MCF 10A (cell line): ENCODE measurements at regions not wholly inside any gene's neighbourhood (a gene's known extent, or its start where the extent isn't known, plus 50 kb on each side); places are given as distances from the start of the nearest gene placed in this dataset.

Experiments used
- BruUV-seq: library from RNA; stranded (reverse); fragments of 400-500 nt; replicated peaks from 2 replicates; lab custom pipeline; 2021; lab: Mats Ljungman, UMichigan
- CTCF ChIA-PET: fragments of 300-600 bp; sonication (Branson Sonifier 250); formaldehyde crosslinking; extraction: SDS; loops from one replicate; lab custom pipeline; 2021; ENCODE audit warnings: antibody characterized with exemption, inconsistent platforms; lab: Yijun Ruan, JAX
- POLR2A ChIA-PET: fragments of 300-600, 350-650 bp; sonication (Branson Sonifier 250); formaldehyde crosslinking; extraction: SDS; loops from one replicate; lab custom pipeline; 2020; ENCODE audit warnings: antibody characterized with exemption, inconsistent platforms; lab: Yijun Ruan, JAX
- DNase-seq: peaks from one replicate; pipeline ENCODE4 v3.0.0-alpha.2; 2018; ENCODE audit not compliant: unreplicated experiment
- H3K27ac Mint-ChIP-seq: one replicate; pipeline ENCODE4 v1.8.0; 2022; ENCODE audit warnings: mild to moderate bottlenecking, low read depth, mixed read lengths; ENCODE audit not compliant: unreplicated experiment
- H3K27me3 Mint-ChIP-seq: one replicate; pipeline ENCODE4 v1.8.0; 2022; ENCODE audit warnings: mixed read lengths; ENCODE audit not compliant: insufficient read depth, unreplicated experiment
- H3K36me3 Mint-ChIP-seq: one replicate; pipeline ENCODE4 v1.8.0; 2022; ENCODE audit warnings: mild to moderate bottlenecking, moderate library complexity, mixed read lengths; ENCODE audit not compliant: insufficient read depth, unreplicated experiment
- H3K4me1 Mint-ChIP-seq: one replicate; pipeline ENCODE4 v1.8.0; 2022; ENCODE audit warnings: mixed read lengths; ENCODE audit not compliant: insufficient read depth, unreplicated experiment
- H3K4me3 Mint-ChIP-seq: one replicate; pipeline ENCODE4 v1.8.0; 2022; ENCODE audit warnings: mild to moderate bottlenecking, moderate library complexity, mixed read lengths; ENCODE audit not compliant: unreplicated experiment
- H3K9me3 Mint-ChIP-seq: one replicate; pipeline ENCODE4 v1.8.0; 2022; ENCODE audit warnings: mixed read lengths; ENCODE audit not compliant: unreplicated experiment
- intact Hi-C: fragments of 100-400 bp; cut with micrococcal nuclease; formaldehyde crosslinking; loops from 2 replicates; pipeline ENCODE4 v1.14.1; 2022
- TF ChIP-seq, protein P1 (sequence below): fragments of 200-600 bp; IDR thresholded peaks from one replicate; pipeline ENCODE4 v1.8.0; 2022; ENCODE audit warnings: antibody characterized with exemption, mild to moderate bottlenecking; ENCODE audit not compliant: unreplicated experiment

DNA sequence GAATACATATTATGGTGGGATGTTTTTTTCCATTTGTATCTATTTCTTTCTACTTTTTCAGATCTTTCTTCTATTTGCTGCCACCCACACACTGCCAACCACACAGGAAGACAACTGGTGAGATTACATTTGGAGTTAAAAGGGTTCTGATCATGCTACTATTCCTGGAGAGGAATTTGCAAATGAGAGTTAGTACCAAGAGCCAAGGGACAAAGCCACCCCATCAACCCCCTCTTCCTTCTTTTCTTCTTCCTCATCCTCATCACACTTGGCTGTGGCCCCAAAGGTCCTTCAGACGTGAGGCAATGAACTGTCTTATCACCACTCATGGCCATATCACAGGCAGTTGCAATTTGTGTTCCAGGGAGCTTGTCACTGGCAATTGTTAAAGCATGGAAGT, 215.6 kb upstream of the SLC14A2 start:
- no peaks in the 10 kb centered on the region for H3K36me3 Mint-ChIP-seq
- no TSS peak for BruUV-seq
- H3K27me3 Mint-ChIP-seq = no peaks in the 10 kb centered on the region
- intact Hi-C loops = no loop called here
- no peak for DNase-seq
- TF ChIP-seq, protein P1, sequence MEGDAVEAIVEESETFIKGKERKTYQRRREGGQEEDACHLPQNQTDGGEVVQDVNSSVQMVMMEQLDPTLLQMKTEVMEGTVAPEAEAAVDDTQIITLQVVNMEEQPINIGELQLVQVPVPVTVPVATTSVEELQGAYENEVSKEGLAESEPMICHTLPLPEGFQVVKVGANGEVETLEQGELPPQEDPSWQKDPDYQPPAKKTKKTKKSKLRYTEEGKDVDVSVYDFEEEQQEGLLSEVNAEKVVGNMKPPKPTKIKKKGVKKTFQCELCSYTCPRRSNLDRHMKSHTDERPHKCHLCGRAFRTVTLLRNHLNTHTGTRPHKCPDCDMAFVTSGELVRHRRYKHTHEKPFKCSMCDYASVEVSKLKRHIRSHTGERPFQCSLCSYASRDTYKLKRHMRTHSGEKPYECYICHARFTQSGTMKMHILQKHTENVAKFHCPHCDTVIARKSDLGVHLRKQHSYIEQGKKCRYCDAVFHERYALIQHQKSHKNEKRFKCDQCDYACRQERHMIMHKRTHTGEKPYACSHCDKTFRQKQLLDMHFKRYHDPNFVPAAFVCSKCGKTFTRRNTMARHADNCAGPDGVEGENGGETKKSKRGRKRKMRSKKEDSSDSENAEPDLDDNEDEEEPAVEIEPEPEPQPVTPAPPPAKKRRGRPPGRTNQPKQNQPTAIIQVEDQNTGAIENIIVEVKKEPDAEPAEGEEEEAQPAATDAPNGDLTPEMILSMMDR = no peak
- H3K4me3 Mint-ChIP-seq = no peak overlapping the region
- ChIA-PET CTCF (no interaction called here), POLR2A (no interaction called here)
- no peak overlapping the region for H3K27ac Mint-ChIP-seq
- H3K9me3 Mint-ChIP-seq = no peaks in the 10 kb centered on the region
- H3K4me1 Mint-ChIP-seq = peaks cover 11% of the 10 kb centered on the region

DNA sequence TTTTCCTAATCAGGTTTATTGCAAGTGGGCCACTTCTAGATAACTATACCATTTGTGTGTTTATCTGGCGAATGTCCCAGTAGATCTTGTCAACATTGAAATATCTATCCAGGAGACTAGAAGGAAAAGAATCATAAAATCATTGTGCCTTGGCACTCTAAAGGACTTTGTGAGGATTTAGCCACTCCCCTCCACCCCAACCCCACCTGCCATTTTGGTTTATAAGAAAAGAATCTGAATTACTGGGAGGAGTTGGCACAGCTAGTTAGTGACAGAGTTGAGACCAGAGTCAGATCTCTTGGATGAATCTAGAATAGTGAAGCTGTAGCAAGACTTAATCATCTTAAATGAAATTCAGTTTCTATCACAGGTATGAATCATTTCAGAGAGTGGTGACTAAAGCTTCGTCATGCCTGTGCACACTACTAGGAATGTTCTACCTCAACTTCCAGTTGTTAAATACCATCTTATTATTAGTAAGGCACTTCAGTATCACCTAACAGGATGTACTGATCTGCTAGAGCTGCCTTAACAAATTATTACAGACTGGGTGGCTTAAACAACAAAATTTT, 212.7 kb upstream of the SLC14A2 start:
- Mint-ChIP-seq H3K36me3 (no peaks in the 10 kb centered on the region), H3K4me1 (peaks cover 11% of the 10 kb centered on the region), H3K4me3 (no peak overlapping the region), H3K9me3 (no peaks in the 10 kb centered on the region), H3K27ac (peak overlapping the region; percentile 25), H3K27me3 (no peaks in the 10 kb centered on the region)
- DNase-seq = peak; percentile 68
- intact Hi-C loops = no loop called here
- POLR2A ChIA-PET = interaction anchor here (1.0 kb wide), 1 partner anchor 46 kb away, joined by 3 read pairs; no protein-coding TSS in a partner anchor
- CTCF ChIA-PET = interaction anchor here (0.5 to 1.8 kb wide), 4 partner anchors 18 to 1272 kb away, joined by 3 to 10 read pairs (median 4); no protein-coding TSS in a partner anchor
- BruUV-seq = no TSS peak
- TF ChIP-seq, protein P1 = no peak

DNA sequence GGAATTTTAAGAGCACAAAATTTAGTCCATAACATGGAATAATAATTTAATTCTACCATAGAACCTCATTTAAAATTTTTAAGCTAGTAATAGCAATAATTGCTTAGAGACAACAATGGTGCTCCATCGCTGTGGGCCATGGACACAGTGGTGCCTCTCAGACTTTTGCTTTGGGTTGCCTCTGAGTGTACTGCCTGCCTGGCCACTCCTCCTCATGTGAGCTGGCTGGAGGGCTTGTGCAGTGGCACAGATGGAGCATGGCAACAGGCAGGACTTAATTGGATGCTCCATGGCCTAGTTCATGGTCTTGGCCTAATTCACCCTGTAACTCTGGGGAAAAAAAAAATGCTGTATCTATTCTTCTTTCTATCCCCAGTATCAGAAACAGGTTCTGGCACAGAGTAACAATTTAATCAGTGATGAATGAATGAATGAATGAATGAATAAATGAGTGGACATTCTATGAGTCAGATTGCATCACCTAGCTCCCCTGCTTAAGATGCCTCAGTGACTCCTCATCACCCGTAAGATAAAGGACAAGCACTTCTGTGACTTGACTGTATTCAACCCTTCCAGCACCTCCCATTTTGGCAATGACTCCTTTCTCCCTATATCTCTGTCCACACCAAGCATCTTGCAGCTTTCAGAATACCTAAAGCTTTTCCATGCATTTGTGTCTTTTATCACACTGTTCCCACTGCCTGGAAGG, 211.8 kb upstream of the SLC14A2 start:
- Mint-ChIP-seq H3K4me1 (peaks cover 14% of the 10 kb centered on the region), H3K27ac (no peak overlapping the region), H3K27me3 (no peaks in the 10 kb centered on the region), H3K4me3 (no peak overlapping the region), H3K9me3 (no peaks in the 10 kb centered on the region), H3K36me3 (no peaks in the 10 kb centered on the region)
- POLR2A ChIA-PET = interaction anchor here (1.2 kb wide), 1 partner anchor 9 kb away, joined by 6 read pairs; no protein-coding TSS in a partner anchor
- CTCF ChIA-PET = interaction anchor here (0.5 to 1.8 kb wide), 4 partner anchors 19 to 128 kb away, joined by 3 to 10 read pairs (median 4); no protein-coding TSS in a partner anchor
- intact Hi-C loops = no loop called here
- DNase-seq = no peak
- TF ChIP-seq, protein P1 = no peak
- no TSS peak for BruUV-seq

DNA sequence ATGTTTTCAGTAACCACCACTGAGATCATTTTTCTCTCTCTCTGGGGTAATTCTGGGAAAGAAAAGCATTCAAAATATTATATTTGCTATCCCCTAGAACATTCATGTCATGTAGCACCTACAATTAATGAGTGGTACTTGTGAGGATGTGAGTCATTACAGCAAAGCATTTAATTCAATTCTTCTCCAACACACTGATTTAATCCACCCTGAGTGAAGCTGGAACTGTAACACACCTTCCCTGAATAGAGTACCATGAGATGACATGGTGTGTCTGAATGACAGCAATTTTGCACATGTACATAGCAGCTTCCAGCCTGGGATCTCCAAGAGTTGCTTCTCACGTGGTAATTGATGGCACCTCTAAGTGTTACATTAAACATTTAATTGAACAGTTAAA, 207.1 kb upstream of the SLC14A2 start:
- no peak overlapping the region for H3K4me3 Mint-ChIP-seq
- TF ChIP-seq, protein P1 = no peak
- intact Hi-C loops = no loop called here
- BruUV-seq = no TSS peak
- no peaks in the 10 kb centered on the region for H3K36me3 Mint-ChIP-seq
- no peak overlapping the region for H3K27ac Mint-ChIP-seq
- ChIA-PET POLR2A (no interaction called here), CTCF (no interaction called here)
- H3K9me3 Mint-ChIP-seq = no peaks in the 10 kb centered on the region
- peaks cover 21% of the 10 kb centered on the region for H3K4me1 Mint-ChIP-seq
- DNase-seq = no peak
- H3K27me3 Mint-ChIP-seq = no peaks in the 10 kb centered on the region
